GM12878 (cell line): ENCODE measurements at regions not wholly inside any gene's neighbourhood (a gene's known extent, or its start where the extent isn't known, plus 50 kb on each side); places are given as distances from the start of the nearest gene placed in this dataset.

ENCODE experiments used
- ATF7 ChIP-seq: fragments of 450-650 bp; IDR thresholded peaks from 2 replicates; pipeline ENCODE4 v1.6.1; 2016; ENCODE audit warnings: low read depth, mild to moderate bottlenecking
- BCL11A ChIP-seq: IDR thresholded peaks from 2 replicates; pipeline ENCODE4 v1.6.1; 2011; ENCODE audit warnings: low read depth, low read length
- CHD4 ChIP-seq: fragments of 200-600 bp; sonication (generic); IDR thresholded peaks from 2 replicates; pipeline ENCODE4 v1.6.1; 2016; ENCODE audit warnings: mild to moderate bottlenecking
- GABPA ChIP-seq: IDR thresholded peaks from 2 replicates; pipeline ENCODE4 v1.6.1; 2014; ENCODE audit warnings: antibody characterized with exemption, low read depth, mild to moderate bottlenecking, inconsistent platforms
- IKZF2 ChIP-seq, 2 experiments: fragments of 450-650 bp; IDR thresholded peaks; 2 replicates each; pipeline ENCODE4 v1.6.1; 2017; ENCODE audit warnings: mild to moderate bottlenecking in 2 of 2, moderate library complexity in 2 of 2
- IRF4 ChIP-seq: IDR thresholded peaks from 2 replicates; pipeline ENCODE4 v1.6.1; 2011; ENCODE audit warnings: low read depth, low read length
- JUNB ChIP-seq: IDR thresholded peaks from 2 replicates; pipeline ENCODE4 v1.6.1; 2016; ENCODE audit warnings: antibody characterized with exemption, mild to moderate bottlenecking
- NR2F1 ChIP-seq: fragments of 450-650 bp; conservative IDR thresholded peaks from 2 replicates; pipeline ENCODE4 v1.6.1; 2017; ENCODE audit warnings: mild to moderate bottlenecking
- PAX8 ChIP-seq: fragments of 450-650 bp; IDR thresholded peaks from 2 replicates; pipeline ENCODE4 v1.6.1; 2017; ENCODE audit warnings: mild to moderate bottlenecking, moderate library complexity
- RELB ChIP-seq: fragments of 450-650 bp; IDR thresholded peaks from 2 replicates; pipeline ENCODE4 v1.6.1; 2017; ENCODE audit warnings: low read depth, mild to moderate bottlenecking, moderate library complexity
- SKIL ChIP-seq: fragments of 450-650 bp; IDR thresholded peaks from 2 replicates; pipeline ENCODE4 v1.6.1; 2017; ENCODE audit warnings: mild to moderate bottlenecking, low read depth, inconsistent platforms; ENCODE audit not compliant: poor library complexity, severe bottlenecking
- SMC3 ChIP-seq: IDR thresholded peaks from 2 replicates; pipeline ENCODE4 v1.6.1; 2011; ENCODE audit warnings: low read length, improper control_type of control experiment, borderline replicate concordance
- SREBF1 ChIP-seq: IDR thresholded peaks from 2 replicates; pipeline ENCODE4 v1.6.1; 2012; ENCODE audit warnings: mild to moderate bottlenecking, low read length
- TBL1XR1 ChIP-seq: IDR thresholded peaks from 2 replicates; pipeline ENCODE4 v1.6.1; 2012; ENCODE audit warnings: low read depth, low read length, improper control_type of control experiment
- ZBTB4 ChIP-seq: fragments of 450-650 bp; formaldehyde crosslinking; IDR thresholded peaks from 2 replicates; pipeline ENCODE4 v1.4.0; 2022; ENCODE audit warnings: mild to moderate bottlenecking, moderate library complexity
- TF ChIP-seq, protein P1 (sequence below): IDR thresholded peaks from 2 replicates; pipeline ENCODE4 v1.6.1; 2012; ENCODE audit warnings: low read length, inconsistent platforms
- TF ChIP-seq, protein P2 (sequence below): IDR thresholded peaks from 2 replicates; pipeline ENCODE4 v1.6.1; 2012; ENCODE audit warnings: improper control_type of control experiment, low read depth, low read length; ENCODE audit not compliant: insufficient replicate concordance

- TF ChIP-seq, protein P1, sequence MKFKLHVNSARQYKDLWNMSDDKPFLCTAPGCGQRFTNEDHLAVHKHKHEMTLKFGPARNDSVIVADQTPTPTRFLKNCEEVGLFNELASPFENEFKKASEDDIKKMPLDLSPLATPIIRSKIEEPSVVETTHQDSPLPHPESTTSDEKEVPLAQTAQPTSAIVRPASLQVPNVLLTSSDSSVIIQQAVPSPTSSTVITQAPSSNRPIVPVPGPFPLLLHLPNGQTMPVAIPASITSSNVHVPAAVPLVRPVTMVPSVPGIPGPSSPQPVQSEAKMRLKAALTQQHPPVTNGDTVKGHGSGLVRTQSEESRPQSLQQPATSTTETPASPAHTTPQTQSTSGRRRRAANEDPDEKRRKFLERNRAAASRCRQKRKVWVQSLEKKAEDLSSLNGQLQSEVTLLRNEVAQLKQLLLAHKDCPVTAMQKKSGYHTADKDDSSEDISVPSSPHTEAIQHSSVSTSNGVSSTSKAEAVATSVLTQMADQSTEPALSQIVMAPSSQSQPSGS: peak; percentile 88
- peak; percentile 49; the same call in 1 of the 2 replicates for TF ChIP-seq ATF7
- TF ChIP-seq CHD4: no peak
- no peak for TF ChIP-seq ZBTB4 (CRISPR knock-in tag)
- TF ChIP-seq PAX8: no peak
- TF ChIP-seq SREBF1: no peak
- TF ChIP-seq, protein P2, sequence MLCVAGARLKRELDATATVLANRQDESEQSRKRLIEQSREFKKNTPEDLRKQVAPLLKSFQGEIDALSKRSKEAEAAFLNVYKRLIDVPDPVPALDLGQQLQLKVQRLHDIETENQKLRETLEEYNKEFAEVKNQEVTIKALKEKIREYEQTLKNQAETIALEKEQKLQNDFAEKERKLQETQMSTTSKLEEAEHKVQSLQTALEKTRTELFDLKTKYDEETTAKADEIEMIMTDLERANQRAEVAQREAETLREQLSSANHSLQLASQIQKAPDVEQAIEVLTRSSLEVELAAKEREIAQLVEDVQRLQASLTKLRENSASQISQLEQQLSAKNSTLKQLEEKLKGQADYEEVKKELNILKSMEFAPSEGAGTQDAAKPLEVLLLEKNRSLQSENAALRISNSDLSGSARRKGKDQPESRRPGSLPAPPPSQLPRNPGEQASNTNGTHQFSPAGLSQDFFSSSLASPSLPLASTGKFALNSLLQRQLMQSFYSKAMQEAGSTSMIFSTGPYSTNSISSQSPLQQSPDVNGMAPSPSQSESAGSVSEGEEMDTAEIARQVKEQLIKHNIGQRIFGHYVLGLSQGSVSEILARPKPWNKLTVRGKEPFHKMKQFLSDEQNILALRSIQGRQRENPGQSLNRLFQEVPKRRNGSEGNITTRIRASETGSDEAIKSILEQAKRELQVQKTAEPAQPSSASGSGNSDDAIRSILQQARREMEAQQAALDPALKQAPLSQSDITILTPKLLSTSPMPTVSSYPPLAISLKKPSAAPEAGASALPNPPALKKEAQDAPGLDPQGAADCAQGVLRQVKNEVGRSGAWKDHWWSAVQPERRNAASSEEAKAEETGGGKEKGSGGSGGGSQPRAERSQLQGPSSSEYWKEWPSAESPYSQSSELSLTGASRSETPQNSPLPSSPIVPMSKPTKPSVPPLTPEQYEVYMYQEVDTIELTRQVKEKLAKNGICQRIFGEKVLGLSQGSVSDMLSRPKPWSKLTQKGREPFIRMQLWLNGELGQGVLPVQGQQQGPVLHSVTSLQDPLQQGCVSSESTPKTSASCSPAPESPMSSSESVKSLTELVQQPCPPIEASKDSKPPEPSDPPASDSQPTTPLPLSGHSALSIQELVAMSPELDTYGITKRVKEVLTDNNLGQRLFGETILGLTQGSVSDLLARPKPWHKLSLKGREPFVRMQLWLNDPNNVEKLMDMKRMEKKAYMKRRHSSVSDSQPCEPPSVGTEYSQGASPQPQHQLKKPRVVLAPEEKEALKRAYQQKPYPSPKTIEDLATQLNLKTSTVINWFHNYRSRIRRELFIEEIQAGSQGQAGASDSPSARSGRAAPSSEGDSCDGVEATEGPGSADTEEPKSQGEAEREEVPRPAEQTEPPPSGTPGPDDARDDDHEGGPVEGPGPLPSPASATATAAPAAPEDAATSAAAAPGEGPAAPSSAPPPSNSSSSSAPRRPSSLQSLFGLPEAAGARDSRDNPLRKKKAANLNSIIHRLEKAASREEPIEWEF: peak; percentile 81
- peak; percentile 50; the same call in 1 of the 2 replicates for TF ChIP-seq BCL11A
- TF ChIP-seq GABPA: 0 out of 2 replicates have a peak, but pooled peaks have one; percentile 37
- TF ChIP-seq NR2F1: peak; percentile 65
- TF ChIP-seq IRF4: peak; percentile 39; the same call in 1 of the 2 replicates
- peak; percentile 81 for TF ChIP-seq SKIL
- peak; percentile 93 for TF ChIP-seq RELB
- TF ChIP-seq SMC3: no peak
- peak; percentile 70 for TF ChIP-seq JUNB
- 0 out of 2 replicates have a peak, but pooled peaks have one; percentile 62 for TF ChIP-seq TBL1XR1
- TF ChIP-seq IKZF2 (IDR thresholded peaks at IDR 0.05): peak; percentile 84 to 85
Measured at GRCh38 chr3:6229778-6230410, 631.0 kb upstream of the GRM7 start (continued).
